ENCODE measurements at regions not wholly inside any gene's neighbourhood (a gene's known extent, or its start where the extent isn't known, plus 50 kb on each side); places are given as distances from the start of the nearest gene placed in this dataset.

DNA sequence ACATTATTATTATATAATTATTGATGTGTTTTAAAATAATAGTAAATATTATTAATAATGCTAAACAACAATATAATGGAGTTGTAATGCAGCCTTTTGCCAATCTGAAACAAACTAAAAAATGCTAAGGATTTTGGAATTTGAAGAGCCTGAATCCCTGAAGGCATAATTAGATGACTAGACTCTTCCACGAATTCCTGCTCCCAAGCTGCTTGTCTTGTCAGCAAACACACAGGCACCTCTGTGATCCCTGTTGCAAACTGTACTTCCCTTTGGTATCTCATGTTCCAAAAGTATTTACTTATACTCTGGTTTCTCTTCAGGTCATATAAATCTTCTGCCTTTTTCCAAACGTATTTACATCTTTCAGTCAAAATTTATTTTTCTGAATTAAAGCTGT, 1862.4 kb downstream of the OLFM4 start:
- DNase-seq: no peak
- H3K4me1 ChIP-seq (ENCODE audit: control insufficient read depth in 5 of 5, insufficient read depth in 5 of 5, low read length in 5 of 5): no peaks in the 10 kb centered on the region
- H3K27me3 ChIP-seq (ENCODE audit: control insufficient read depth in 3 of 3, insufficient read depth in 3 of 3, low read length in 2 of 3): no peaks in the 10 kb centered on the region
- no peaks in the 10 kb centered on the region for H3K9me3 ChIP-seq (ENCODE audit: control insufficient read depth in 4 of 4, insufficient read depth in 3 of 4, low read length in 3 of 4)
- ATAC-seq (ENCODE audit: insufficient read depth, low FRiP score): no peak
- no peak overlapping the region for H3K27ac ChIP-seq (ENCODE audit: low read depth in 1 of 2, low read length in 1 of 2)
- H3K4me3 ChIP-seq: no peak overlapping the region
- TF ChIP-seq, protein P1, sequence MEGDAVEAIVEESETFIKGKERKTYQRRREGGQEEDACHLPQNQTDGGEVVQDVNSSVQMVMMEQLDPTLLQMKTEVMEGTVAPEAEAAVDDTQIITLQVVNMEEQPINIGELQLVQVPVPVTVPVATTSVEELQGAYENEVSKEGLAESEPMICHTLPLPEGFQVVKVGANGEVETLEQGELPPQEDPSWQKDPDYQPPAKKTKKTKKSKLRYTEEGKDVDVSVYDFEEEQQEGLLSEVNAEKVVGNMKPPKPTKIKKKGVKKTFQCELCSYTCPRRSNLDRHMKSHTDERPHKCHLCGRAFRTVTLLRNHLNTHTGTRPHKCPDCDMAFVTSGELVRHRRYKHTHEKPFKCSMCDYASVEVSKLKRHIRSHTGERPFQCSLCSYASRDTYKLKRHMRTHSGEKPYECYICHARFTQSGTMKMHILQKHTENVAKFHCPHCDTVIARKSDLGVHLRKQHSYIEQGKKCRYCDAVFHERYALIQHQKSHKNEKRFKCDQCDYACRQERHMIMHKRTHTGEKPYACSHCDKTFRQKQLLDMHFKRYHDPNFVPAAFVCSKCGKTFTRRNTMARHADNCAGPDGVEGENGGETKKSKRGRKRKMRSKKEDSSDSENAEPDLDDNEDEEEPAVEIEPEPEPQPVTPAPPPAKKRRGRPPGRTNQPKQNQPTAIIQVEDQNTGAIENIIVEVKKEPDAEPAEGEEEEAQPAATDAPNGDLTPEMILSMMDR (IDR thresholded peaks at IDR 0.05; ENCODE audit: control extremely low read depth, extremely low read depth): no peak
- WGBS, 2 donors: 50 to 62% methylated on average over 2 of the region's 2 CpGs
- no peaks in the 10 kb centered on the region for H3K36me3 ChIP-seq (ENCODE audit: control insufficient read depth in 4 of 4, insufficient read depth in 4 of 4, low read length in 4 of 4)
- H3K9ac ChIP-seq (ENCODE audit: insufficient read depth in 1 of 2, low read length in 2 of 2): no peak overlapping the region

DNA sequence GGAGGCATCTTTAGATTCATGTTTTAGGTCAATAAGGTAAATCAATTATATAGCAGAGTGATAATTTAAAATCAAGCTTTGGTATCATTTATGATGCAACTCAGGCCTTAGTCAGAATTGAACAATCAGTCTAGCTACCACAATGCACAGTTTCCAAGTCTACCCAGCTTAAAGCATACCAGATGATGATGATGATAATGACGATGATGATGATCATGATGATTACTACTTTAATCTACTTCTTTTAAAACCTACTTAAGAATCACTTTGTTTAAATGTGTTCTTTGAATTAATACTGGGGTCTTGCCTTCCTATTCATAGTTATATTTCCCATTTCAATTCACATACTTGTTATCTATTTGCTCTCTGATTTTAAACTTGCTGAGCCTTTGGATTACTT, 1872.7 kb downstream of the OLFM4 start:
- ATAC-seq (ENCODE audit: insufficient read depth, low FRiP score) (no peak), DNase-seq (peak in 1 of 3 donors; percentile 56)
- H3K9ac ChIP-seq (ENCODE audit: insufficient read depth in 1 of 2, low read length in 2 of 2): no peak overlapping the region
- no peak overlapping the region for H3K27ac ChIP-seq (ENCODE audit: low read depth in 1 of 2, low read length in 1 of 2)
- H3K9me3 ChIP-seq (ENCODE audit: control insufficient read depth in 4 of 4, insufficient read depth in 3 of 4, low read length in 3 of 4): no peaks in the 10 kb centered on the region
- H3K4me1 ChIP-seq (ENCODE audit: control insufficient read depth in 5 of 5, insufficient read depth in 5 of 5, low read length in 5 of 5): peaks cover 0 to 3% (median 0%) of the 10 kb centered on the region in 5 donors
- WGBS, 2 donors: 84% methylated on average over 1 of the region's 1 CpG
- TF ChIP-seq, protein P1 (IDR thresholded peaks at IDR 0.05; ENCODE audit: control extremely low read depth, extremely low read depth): no peak
- H3K27me3 ChIP-seq (ENCODE audit: control insufficient read depth in 3 of 3, insufficient read depth in 3 of 3, low read length in 2 of 3): no peaks in the 10 kb centered on the region
- H3K36me3 ChIP-seq (ENCODE audit: control insufficient read depth in 4 of 4, insufficient read depth in 4 of 4, low read length in 4 of 4): no peaks in the 10 kb centered on the region
- H3K4me3 ChIP-seq: no peak overlapping the region

DNA sequence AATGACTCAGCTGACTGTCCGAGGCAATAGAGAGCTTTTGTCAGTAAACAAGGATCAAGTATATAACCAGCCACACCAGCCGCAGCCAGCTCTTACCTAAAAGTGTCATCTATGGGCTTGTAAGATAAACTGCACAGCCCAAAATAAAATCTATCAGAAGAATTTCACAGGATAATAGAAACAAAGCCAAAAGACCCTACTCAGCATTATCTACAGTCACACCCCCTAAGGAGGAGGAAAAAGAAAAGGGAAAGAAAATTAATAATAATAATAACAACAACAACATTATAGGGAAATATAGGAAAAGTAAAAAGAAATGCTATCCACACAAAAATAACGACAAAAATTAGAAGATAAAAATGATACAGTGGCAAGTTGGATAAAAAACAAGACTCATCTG, 1883.8 kb downstream of the OLFM4 start:
- ATAC-seq (ENCODE audit: insufficient read depth, low FRiP score) (no peak), DNase-seq (no peak)
- Histone ChIP-seq H3K9ac (ENCODE audit: insufficient read depth in 1 of 2, low read length in 2 of 2) (no peak overlapping the region), H3K27ac (ENCODE audit: low read depth in 1 of 2, low read length in 1 of 2) (no peak overlapping the region), H3K4me1 (ENCODE audit: control insufficient read depth in 5 of 5, insufficient read depth in 5 of 5, low read length in 5 of 5) (no peaks in the 10 kb centered on the region), H3K4me3 (no peak overlapping the region), H3K27me3 (ENCODE audit: control insufficient read depth in 3 of 3, insufficient read depth in 3 of 3, low read length in 2 of 3) (no peaks in the 10 kb centered on the region), H3K36me3 (ENCODE audit: control insufficient read depth in 4 of 4, insufficient read depth in 4 of 4, low read length in 4 of 4) (no peaks in the 10 kb centered on the region), H3K9me3 (ENCODE audit: control insufficient read depth in 4 of 4, insufficient read depth in 3 of 4, low read length in 3 of 4) (no peaks in the 10 kb centered on the region)
- WGBS, 2 donors: 76 to 90% methylated on average over 3 of the region's 3 CpGs
- TF ChIP-seq, protein P1 (IDR thresholded peaks at IDR 0.05; ENCODE audit: control extremely low read depth, extremely low read depth): no peak

DNA sequence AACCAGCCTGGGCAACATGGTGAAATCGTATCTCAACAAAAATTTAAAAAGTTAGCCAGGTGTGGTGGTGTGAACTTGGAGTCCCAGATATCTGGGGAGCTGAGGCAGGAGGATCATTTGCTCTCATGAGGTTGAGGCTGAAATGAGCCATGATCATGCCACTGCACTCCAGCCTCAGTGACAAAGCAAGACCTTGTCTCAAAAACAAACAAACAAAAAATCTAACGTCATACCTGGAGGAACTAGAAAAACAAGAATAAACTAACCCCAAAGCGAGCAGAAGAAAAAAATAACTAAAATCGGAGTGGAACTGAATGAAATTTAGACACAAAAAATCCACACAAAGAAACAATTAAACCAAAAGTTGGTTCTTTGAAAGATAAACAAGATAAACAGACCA, 1885.1 kb downstream of the OLFM4 start:
- Histone ChIP-seq H3K4me1 (ENCODE audit: control insufficient read depth in 5 of 5, insufficient read depth in 5 of 5, low read length in 5 of 5) (no peaks in the 10 kb centered on the region), H3K27me3 (ENCODE audit: control insufficient read depth in 3 of 3, insufficient read depth in 3 of 3, low read length in 2 of 3) (no peaks in the 10 kb centered on the region), H3K4me3 (no peak overlapping the region), H3K9me3 (ENCODE audit: control insufficient read depth in 4 of 4, insufficient read depth in 3 of 4, low read length in 3 of 4) (no peaks in the 10 kb centered on the region), H3K9ac (ENCODE audit: insufficient read depth in 1 of 2, low read length in 2 of 2) (no peak overlapping the region), H3K27ac (ENCODE audit: low read depth in 1 of 2, low read length in 1 of 2) (no peak overlapping the region), H3K36me3 (ENCODE audit: control insufficient read depth in 4 of 4, insufficient read depth in 4 of 4, low read length in 4 of 4) (no peaks in the 10 kb centered on the region)
- no peak for ATAC-seq (ENCODE audit: insufficient read depth, low FRiP score)
- TF ChIP-seq, protein P1 (IDR thresholded peaks at IDR 0.05; ENCODE audit: control extremely low read depth, extremely low read depth): no peak
- DNase-seq: no peak
- 82 to 87% methylated on average over 4 of the region's 4 CpGs for WGBS, 2 donors

Data from lung (tissue), 11 donors.